ENCODE measurements at regions not wholly inside any gene's neighbourhood (a gene's known extent, or its start where the extent isn't known, plus 50 kb on each side); places are given as distances from the start of the nearest gene placed in this dataset.

DNA sequence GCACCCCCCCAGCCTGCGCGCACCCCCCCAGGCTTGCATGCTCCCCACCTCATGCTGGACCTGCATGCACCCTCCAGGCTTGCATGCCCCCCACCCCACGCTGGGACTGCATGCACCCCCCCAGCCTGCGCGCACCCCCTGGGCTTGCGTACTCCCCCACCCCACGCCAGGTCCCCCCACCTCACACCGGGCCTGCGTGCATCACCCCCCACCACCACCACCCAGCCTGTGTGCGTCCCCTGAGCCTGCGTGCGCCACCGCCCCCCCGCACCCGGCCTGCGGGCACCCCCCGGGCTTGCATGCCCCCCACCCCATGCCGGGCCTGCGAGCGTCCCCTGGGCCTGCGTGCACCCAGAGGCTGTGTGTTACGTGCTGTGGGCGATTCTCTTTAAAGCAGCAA, 61.0 kb upstream of the SLCO4A1 start:
- DNase-seq: no peak

DNA sequence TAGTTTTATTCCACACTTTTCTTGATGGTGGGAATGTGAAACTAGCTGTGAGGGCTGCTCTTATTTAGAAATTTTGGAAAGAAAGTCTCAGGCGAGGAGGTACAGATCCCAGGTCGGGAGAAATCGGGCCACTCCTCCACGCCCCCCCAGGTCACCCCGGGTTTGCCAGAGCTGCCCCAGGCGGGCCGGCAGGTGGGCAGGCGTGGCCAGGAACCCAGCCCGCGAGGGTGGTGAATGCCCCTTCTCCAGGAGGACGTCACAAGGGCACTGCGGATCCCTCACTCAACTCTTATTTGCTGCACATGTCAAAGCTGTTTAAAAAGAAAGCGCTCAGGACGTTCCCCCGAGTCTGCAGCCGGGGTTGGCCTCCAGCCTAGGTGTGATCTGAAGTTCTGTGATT, 60.5 kb upstream of the SLCO4A1 start:
- DNase-seq: no peak

DNA sequence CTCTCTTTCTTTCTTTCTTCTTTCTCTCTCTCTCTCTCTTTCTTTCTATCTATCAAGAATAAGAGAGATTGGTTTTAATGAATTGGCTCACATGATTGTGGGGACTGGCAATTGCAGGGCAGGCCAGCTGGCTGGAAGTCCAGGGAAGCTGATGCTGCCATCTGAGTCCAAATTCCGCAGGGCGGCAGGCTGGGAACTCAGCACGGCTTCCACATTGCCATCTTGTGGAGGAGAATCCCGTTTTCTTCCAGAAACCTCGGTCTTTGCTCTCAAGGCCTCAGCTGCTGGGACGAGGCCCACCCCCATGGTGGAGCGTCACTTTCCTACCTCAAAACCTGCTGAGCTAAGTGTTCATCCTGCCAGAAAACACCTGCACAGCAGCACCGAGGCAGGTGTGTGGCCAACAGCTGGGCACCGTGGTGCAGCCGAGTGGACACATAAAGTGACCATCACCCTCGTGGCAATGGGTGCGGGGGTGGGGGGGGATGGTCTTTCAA, 58.8 kb upstream of the SLCO4A1 start:
- DNase-seq: no peak

DNA sequence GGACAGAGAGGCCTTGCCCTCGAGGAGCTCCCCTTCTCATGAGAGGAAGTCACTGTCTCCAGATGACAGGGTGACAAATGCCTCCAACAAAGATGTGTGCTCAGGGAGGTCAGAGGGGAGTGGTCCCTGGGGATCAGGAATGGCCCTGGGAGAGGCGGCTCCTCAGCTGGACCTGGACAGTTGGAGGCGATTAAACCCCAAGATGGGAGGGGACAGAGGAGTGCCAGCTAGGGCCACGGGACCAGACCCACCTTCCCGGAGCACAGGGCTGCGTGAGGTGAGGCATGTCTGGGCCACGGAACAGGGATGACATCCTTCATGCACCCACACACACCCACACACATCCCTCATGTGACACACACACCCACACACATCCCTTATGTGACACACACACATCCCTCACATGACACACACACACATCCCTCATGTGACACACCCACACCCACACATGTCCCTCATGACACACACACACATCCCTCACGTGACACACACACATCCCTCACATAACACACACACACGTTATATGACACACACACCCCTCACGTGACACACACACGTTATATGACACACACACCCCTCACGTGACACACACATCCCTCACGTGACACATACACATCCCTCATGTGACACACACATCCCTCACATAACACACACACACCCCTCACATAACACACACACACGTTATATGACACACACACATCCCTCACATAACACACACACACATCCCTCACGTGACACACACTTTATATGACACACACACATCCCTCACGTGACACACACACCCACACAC, 57.4 kb upstream of the SLCO4A1 start:
- DNase-seq: no peak

DNA sequence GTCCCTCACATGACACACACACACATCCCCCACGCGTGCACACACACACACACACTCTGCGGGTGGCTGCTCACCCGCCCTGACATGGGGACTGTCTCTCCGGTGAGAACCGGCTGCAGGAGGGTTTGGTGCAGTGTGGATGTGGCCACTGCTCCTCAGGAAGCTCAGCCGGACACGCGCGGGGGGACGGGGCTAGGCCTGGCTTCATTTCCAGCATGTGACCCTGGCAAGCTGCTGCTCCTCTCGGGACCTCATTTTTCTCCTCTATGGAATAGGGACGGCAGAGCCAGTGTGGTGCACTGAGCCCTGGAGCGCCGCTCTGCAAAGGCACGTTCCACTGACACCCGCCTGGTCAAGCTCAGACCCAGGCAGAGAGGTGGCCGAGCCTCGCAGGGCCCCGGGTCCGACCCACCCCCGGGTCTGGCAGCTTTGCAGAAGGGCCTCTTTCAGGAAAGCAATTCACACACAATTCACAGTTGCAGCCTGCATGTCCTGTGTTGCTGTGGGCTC, 56.8 kb upstream of the SLCO4A1 start:
- DNase-seq: no peak

DNA sequence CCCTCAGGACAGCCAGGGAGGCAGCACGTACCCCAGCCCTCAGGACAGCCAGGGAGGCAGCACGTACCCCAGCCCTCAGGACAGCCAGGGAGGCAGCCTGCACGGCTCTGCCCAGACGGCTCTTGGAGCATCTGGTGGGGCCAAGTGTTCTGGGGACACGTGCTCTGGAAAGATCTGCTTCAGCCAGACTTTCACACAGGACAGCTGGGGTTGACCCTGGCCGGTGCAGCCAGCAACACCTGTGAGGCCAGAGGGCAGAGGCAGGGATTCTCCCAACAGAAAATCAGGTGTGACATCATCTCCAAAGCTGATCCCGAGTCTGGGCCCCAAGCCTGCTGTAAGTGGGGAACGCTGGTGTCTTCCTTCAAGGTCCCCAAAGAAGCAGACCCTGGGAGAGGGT, 55.5 kb upstream of the SLCO4A1 start:
- DNase-seq: no peak

DNA sequence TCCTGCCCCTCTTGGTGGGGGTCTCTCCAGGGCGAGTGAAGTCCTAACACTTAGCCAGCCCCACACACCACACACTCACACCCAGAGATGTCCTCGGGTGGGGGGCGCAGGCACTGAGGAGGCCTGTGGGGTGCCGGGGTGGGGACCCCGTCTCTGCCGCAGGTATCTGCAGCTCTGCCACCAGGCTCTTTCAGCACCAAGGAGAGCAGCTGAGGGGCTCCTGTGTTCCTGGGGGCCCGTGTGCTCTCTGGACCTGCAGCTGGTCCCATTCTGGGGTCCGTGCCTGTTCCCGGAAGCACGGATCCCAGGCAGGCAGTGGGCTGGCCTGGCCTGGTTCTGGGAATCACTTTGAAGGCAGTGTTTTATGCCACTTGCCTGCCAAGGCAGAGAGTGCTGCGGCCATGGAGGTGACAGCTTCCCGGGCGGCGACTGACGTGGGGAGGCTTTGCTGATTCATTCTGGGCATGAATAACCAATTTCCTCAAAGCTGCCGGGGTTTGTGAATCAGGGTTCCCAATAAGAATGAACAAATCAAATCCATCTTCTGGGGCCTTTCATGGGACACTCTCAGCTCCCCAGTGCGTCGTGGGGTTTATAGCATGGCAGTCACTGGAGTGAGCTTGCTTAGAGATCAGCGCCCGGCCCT, 54.4 kb upstream of the SLCO4A1 start:
- no peak for DNase-seq

DNA sequence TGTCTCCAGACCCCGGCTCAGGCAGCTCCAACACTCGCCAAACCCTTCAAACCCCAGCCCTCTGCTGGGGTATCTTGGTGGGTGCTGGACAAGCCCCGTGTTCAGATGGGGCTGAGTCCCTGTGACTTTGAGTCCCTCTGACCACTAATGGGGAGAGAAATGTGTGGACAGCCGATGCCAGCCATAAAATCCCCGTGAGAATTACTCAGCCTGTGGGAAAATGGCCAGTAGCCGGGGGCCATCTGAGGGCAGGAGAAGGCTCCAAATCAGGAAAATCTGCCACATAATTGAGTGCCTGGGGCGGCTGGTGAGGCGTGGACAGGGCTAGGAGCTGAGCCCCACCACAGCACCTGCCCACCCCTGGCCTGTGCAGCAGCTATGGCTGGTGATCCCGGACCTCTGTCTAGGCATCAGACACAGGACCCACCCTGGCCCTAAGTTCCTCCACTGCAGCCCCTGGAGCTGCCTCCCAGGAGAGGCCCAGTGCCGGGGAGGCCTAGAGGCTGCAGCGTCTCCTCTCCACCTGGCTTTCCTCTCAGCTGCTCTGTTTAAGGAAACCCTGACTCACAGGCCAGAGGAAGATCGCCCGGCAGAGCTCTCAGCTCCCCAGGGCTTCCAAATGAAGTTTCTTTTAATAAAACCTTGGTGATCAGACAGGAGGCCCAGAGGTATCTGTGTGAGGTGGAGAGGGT, 53.7 kb upstream of the SLCO4A1 start:
- no peak for DNase-seq

DNA sequence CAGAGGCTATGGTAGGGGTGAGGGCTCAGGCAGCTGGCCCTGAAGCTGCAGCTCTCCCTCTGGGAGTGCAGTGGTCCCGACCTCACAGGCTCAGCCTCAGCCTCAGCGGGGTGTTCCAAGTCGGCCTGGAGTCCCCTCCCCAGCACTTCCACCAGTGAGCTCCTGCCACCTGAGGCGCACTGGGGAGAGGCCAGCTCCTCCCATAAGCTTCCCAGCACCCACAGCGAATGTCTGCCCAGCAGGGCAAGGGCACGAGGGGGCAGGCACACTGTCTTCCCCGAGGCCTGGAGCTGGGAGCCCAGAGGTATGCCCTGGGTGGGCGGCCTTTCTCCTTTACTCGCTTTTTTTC, 53.2 kb upstream of the SLCO4A1 start:
- no peak for DNase-seq

DNA sequence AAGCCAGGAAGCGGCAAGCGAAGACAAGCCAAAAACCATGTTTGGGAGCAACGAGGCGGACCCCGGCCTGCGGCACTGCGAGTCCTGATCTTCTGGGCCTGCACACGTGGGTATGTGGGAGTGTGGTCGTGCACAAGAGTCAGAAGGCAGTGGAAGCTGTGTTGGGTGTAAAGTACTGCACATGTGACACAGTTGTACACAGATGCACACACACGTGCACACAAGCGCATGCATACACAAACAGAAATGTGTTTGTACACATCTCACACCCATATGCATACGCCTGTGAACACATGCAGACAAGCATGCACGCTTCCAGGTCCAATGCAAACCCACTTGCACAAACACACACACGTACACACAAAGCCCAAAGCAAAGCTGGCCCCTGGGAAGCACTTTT, 52.6 kb upstream of the SLCO4A1 start:
- no peak for DNase-seq

DNA sequence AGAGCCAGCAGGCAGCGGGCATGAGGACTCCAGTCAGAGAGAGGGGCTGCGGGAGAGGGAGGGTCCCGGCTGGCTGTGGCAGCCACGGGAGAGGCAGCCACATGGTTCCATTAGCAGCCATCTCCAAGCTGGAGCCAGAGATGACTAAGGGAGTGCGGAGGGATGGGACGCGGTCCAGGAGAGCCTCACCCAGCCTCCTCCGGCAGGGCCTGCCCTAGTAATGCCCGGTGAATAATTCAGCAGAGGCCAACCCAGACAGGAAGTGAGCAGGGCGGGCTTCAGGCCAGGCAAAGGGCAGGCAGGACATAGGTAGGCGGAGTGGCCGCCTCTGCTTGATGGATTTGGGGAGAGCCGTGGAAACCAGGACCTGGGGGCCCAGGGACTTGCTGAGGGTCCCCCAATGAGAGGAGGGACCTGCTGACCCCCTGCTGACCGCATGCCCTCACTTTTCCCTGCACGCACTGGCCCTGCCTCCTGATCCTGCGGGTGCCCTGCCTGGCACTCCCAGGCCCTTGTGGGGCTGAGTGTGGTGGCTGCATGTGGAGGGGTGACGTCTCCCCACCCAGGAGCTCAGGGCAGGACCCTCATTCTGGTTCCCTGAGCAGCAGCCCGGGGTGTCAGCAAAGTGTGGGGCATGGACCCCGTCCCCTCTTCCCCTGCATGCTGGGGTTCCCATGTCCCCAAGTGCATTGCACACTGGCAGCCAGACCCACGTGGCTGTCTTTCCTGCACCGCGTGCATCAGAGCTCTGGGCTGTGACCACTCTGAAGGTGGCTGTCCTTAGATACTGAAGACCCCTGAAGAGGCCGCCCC, 51.8 kb upstream of the SLCO4A1 start:
- DNase-seq: no peak

DNA sequence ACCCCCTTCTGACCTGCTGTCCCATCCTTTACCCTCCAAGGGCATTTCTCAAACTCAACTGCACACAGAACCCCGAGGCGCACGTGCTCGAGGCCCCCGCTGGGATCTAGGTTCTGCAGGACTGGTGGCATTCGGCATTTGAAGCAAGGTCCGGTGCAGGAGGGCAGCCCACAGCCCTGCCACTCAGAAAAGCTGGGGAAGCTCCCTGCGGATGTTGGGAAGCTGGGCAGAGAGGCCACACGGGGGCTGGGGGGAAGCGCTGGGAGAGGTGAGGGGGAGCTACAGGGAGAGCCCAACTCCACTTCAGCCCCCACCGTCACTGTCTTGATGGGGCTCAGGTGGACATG, 51.2 kb upstream of the SLCO4A1 start:
- no peak for DNase-seq

DNA sequence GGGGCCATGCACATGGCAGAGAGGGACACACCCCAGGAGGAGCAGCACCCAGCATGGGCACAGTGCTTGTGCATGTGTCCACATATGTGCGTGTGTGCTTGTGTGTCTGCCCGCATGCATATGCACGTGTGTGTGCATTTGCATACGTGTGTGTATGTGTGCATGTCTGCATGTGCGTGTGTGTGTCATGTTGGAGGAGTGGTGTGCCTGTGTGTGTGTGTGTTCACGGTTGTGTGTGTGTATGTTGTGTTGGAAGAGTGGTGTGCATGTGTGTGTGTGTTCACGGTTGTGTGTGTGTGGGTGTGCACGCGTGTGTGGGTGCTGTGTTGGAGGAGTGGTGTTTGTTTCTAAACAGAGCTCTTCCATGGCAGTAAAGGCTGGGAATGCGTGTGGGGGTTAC, 50.7 kb upstream of the SLCO4A1 start:
- DNase-seq: no peak

Measured in right kidney (tissue), 1 donor.